ENCODE measurements at regions not wholly inside any gene's neighbourhood (a gene's known extent, or its start where the extent isn't known, plus 50 kb on each side); places are given as distances from the start of the nearest gene placed in this dataset.

DNA sequence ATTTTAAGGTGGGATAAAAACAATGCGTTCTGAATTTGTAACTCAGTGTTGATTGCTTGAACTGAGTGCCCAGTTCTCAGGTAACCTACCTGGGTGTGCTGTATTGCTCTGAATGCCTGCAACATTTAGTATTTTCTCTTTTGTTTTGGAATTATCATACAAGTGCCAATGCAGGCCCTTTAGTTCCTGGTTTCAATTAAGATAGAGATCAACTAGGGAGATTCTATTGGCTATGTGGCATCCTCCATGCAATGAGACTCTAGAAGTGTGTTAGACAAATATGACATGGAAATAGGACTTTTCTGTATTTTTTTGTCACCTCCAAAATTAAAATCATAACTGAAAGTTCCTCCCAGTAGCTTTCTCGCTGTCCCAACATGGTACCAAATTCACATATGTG lies 438.7 kb upstream of the IGFBP7 start:
- no peak for DNase-seq

DNA sequence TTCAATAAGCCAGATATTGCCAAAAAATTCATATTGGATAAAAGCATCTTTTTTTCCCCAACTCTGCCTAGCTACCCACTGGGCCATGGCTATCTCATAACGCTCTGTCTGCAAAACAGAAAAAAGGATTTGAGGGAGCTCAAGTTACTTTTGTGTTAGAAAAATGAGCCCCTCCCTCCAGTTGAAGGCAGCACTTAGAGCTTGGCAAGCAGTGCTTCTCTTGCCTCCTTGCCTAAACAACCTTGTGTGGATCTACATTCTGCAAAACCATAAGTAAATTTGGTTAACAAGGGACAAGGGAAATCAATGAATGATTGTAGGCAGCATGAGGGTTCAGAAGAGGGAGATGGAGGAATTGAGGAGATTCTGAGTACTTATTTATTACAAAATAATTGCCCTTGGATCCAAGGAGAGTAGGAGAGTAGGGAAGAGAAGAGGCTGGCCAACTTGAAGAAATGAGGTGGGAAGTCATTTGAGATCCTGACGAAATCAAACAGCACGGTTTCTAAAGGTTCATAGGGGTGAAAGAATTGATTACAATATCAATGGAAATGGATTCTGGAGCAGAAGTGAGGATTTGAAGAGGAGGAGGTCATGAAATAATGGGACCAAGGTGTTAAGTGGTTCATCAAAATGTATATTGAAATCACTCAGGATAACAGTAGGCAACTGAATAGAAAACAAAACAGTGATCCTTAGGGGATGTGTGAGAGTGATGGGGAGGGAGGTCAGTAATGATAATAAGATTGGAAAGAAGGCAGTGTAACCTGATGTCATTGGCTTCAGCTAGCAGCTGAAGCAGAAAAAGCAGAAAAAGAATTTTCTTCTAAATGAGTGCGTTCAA lies 434.8 kb upstream of the IGFBP7 start:
- DNase-seq = no peak

GRCh38 chr4:57504797-57505530 lies 394.8 kb upstream of the IGFBP7 start:
- DNase-seq = no peak

GRCh38 chr4:57504139-57504538 lies 394.0 kb upstream of the IGFBP7 start:
- DNase-seq = no peak

- no peak for DNase-seq
Observed at GRCh38 chr4:57501720-57502119, 391.5 kb upstream of the IGFBP7 start.

DNA sequence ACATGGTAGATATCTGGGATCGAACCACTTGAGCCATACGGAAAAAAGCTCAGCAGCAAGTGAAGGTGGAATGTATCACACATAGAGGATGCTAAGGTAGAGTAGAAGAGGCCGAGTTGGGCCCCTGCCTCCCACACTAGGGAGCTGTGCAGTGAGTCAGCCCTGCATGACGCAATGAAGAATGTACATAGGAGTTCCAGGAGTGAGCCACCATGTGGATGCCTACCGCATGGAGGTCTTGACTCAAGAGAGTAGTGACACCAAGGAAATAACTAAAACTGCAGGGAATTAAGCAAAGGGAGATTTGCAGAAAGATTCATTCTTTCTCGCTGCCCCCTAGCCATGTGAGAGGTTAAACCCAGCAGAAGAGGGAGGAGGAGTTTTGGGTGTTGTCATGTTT lies 389.6 kb upstream of the IGFBP7 start:
- no peak for DNase-seq

- DNase-seq = no peak
Observed at GRCh38 chr4:57498251-57498650, 388.1 kb upstream of the IGFBP7 start.

DNA sequence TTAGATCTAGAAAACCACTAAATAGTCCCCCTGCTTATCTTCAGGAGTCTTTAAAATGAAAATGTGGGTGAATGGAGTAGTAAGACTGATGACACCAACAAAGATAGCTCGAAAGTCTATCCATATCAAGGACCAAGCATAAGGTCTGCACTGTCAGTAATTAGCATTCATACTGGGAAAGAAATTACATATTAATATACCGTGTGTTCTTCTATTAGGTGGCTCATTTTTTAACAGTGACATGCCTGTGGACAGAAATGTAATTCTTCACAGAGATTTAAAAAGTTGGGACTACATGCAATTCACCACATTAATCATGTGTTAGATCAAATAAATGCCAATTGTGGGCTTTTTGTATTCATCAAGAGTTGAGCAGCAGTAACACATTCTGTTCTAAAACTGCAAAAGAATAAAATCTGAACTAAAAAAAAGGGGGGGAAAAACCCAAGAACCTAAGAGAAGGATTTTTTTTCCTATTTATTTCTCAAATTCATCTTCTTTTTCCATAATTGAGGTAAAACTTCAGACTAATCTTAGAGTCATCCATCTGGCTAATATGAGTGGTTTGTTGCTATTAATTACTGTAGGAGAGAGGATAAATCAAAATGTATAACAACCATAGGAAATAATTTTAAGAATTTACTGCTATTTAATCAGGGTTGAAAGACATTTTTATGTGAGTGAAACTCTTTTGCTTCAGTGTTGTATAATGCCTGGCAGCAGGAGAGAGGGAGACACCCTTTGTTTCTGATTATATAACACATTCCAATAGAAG lies 386.7 kb upstream of the IGFBP7 start:
- DNase-seq = no peak

GRCh38 chr4:57494821-57495220 lies 384.6 kb upstream of the IGFBP7 start:
- DNase-seq = no peak

- no peak for DNase-seq
Observed at GRCh38 chr4:57492251-57492878, 382.2 kb upstream of the IGFBP7 start.

- DNase-seq = no peak
Observed at GRCh38 chr4:57491388-57491787, 381.2 kb upstream of the IGFBP7 start.

DNA sequence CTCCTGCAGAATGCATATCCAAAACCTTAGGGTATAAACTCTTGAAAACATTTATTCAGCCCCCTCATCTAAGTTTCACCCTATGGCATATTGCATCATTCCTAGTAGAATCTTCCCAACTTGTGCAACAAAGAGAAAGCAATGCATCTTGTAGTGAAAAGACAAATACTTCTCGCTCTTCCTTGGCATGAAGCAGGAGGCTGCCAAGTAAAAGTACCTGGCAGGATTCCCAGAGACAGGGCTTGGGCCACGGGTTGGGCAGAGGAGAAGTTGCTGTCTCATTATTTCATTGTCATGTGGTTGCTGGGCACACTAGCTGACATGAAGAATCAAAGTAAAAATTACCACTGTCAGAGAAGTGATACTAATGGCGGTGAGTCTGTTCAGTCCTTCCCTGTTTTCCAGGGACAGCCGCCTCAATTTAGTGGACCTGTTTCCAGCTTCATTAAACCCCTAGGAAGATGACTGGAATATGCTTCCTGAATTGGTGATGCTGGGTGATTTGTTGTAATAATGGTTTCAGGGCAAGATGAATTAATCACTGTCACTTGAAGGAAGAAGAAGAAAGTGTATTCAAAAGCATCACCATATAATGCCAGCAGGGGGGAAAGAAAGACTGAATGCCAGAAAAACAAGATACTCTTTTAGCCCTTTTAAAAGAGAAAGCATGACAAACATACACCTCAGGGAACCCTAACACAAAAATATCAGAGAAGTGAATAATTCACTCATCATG lies 380.5 kb upstream of the IGFBP7 start:
- DNase-seq = no peak

- no peak for DNase-seq
Observed at GRCh38 chr4:57488366-57489162, 378.4 kb upstream of the IGFBP7 start.

GRCh38 chr4:57475424-57475823 lies 365.2 kb upstream of the IGFBP7 start:
- no peak for DNase-seq

GRCh38 chr4:57465321-57466056 lies 355.3 kb upstream of the IGFBP7 start:
- DNase-seq = no peak

DNA sequence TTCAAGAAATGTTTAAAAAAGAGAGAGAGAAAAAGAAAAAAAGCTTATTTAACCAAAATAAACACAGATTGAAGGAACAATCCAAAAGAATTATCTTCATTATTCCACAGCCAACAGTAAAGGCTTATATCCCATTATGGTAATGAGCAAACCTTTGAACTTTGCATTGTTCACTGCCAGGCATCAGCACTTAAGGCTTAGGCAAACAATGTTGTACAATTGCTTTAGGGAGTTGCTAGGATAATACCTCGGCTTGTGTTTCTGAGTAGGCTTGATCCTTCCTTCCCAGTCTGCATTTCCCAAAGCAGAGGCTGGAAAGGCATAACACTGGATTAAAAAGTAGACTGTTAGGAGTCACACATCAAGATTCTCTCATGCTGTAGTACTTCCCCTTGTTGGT lies 352.7 kb upstream of the IGFBP7 start:
- DNase-seq = no peak

- DNase-seq = no peak
Observed at GRCh38 chr4:57460967-57461366, 350.8 kb upstream of the IGFBP7 start.

GRCh38 chr4:57448901-57449300 lies 338.7 kb upstream of the IGFBP7 start:
- no peak for DNase-seq

DNA sequence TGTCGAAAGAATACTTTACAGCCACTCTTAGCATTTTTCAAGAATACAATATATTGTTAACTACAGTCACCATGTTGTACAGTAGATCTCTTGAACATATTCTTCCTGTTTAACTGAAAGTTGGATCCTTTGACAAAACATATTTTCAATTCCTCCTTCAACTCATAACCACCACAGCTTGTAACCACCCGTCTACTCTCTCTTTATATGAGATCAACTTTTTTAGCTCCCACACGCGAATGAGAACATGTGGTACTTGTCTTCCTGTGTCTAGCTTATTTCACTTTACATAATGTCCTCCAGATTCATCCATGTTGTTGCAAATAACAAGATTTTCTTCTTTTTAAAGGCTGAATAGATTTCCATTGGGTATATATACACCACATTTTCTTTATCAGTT lies 338.3 kb upstream of the IGFBP7 start:
- no peak for DNase-seq

DNA sequence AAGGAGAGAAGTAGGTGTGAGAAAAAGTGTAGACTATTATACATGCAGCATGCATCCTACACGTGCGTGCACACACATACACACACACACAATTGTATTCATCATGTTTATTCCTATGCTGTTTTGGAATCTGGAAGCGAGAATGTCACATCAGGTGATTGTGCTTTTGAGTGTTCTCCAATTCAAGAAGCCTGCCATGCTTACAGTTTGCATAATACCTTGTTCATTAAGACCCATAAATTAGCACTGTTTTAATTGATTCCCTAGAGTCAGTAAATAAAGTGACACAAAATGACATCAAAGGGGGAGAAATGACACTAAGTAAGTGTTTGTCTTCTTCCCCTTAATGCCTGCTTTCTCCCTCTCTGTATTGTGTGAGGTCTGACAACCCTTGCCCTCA lies 336.1 kb upstream of the IGFBP7 start:
- no peak for DNase-seq

- DNase-seq = no peak
Observed at GRCh38 chr4:57445686-57446085, 335.5 kb upstream of the IGFBP7 start.

Data from activated CD4-positive, CD25-positive, alpha-beta regulatory T cell (primary cell).